H9 (cell line): ENCODE measurements at regions not wholly inside any gene's neighbourhood (a gene's known extent, or its start where the extent isn't known, plus 50 kb on each side); places are given as distances from the start of the nearest gene placed in this dataset.

Experiments used
- DNase-seq: peaks from one replicate; pipeline ENCODE4 v3.0.0-alpha.2; 2017
- H2AFZ ChIP-seq: one replicate; pipeline ENCODE4 v1.6.1; 2013; ENCODE audit warnings: mild to moderate bottlenecking, low read length, control low read depth, moderate library complexity
- H2AK5ac ChIP-seq: 2 replicates; pipeline ENCODE4 v1.6.1; 2013; ENCODE audit warnings: low read length, control low read depth, mixed read lengths; ENCODE audit not compliant: insufficient read length
- H2BK120ac ChIP-seq: one replicate; pipeline ENCODE4 v1.6.1; 2013; ENCODE audit warnings: low read depth, mild to moderate bottlenecking, low read length, control low read depth, inconsistent platforms; ENCODE audit not compliant: poor library complexity, severe bottlenecking
- H2BK12ac ChIP-seq: 2 replicates; pipeline ENCODE4 v1.6.1; 2013; ENCODE audit warnings: low read length, control low read depth, mixed read lengths, low read depth; ENCODE audit not compliant: insufficient read length
- H2BK15ac ChIP-seq: 2 replicates; pipeline ENCODE4 v1.6.1; 2013; ENCODE audit warnings: low read depth, low read length, control low read depth
- H2BK20ac ChIP-seq: one replicate; pipeline ENCODE4 v1.6.1; 2013; ENCODE audit warnings: low read depth, mild to moderate bottlenecking, low read length, control low read depth, inconsistent platforms; ENCODE audit not compliant: poor library complexity, severe bottlenecking
- H2BK5ac ChIP-seq: 2 replicates; pipeline ENCODE4 v1.6.1; 2013; ENCODE audit warnings: low read length, control low read depth, mixed read lengths; ENCODE audit not compliant: insufficient read length
- H3K14ac ChIP-seq: 2 replicates; pipeline ENCODE4 v1.6.1; 2013; ENCODE audit warnings: low read length, control low read depth; ENCODE audit not compliant: insufficient read depth
- H3K18ac ChIP-seq: 2 replicates; pipeline ENCODE4 v1.6.1; 2013; ENCODE audit warnings: low read depth, mild to moderate bottlenecking, mixed read lengths, low read length, control low read depth; ENCODE audit not compliant: insufficient read length
- H3K23ac ChIP-seq: 2 replicates; pipeline ENCODE4 v1.6.1; 2013; ENCODE audit warnings: low read length, control low read depth, mixed read lengths, low read depth; ENCODE audit not compliant: insufficient read length
- H3K23me2 ChIP-seq: 2 replicates; pipeline ENCODE4 v1.6.1; 2013; ENCODE audit warnings: low read depth, mild to moderate bottlenecking, mixed read lengths, low read length, control low read depth; ENCODE audit not compliant: insufficient read length, poor library complexity, severe bottlenecking
- H3K27ac ChIP-seq: 2 replicates; pipeline ENCODE4 v1.5.1; 2013; ENCODE audit warnings: low read length, control low read depth, mixed read lengths, low read depth; ENCODE audit not compliant: insufficient read length
- H3K27me3 ChIP-seq: 2 replicates; pipeline ENCODE4 v1.6.1; 2013; ENCODE audit warnings: low read length, control low read depth, inconsistent platforms; ENCODE audit not compliant: insufficient read depth
- H3K4ac ChIP-seq: 2 replicates; pipeline ENCODE4 v1.6.1; 2013; ENCODE audit warnings: low read depth, mild to moderate bottlenecking, control low read depth, inconsistent platforms, low read length, moderate library complexity
- H3K4me1 ChIP-seq: 2 replicates; pipeline ENCODE4 v1.6.1; 2013; ENCODE audit warnings: low read length, control low read depth, inconsistent platforms; ENCODE audit not compliant: insufficient read depth
- H3K4me2 ChIP-seq: 2 replicates; pipeline ENCODE4 v1.6.1; 2013; ENCODE audit warnings: low read length, control low read depth, mixed read lengths; ENCODE audit not compliant: insufficient read length, insufficient read depth
- H3K56ac ChIP-seq: 2 replicates; pipeline ENCODE4 v1.6.1; 2013; ENCODE audit warnings: low read depth, mild to moderate bottlenecking, mixed read lengths, low read length, control low read depth; ENCODE audit not compliant: insufficient read length
- H3K79me1 ChIP-seq: 2 replicates; pipeline ENCODE4 v1.6.1; 2013; ENCODE audit warnings: low read depth, mild to moderate bottlenecking, moderate library complexity, low read length, control low read depth, inconsistent platforms; ENCODE audit not compliant: insufficient read depth, poor library complexity, severe bottlenecking
- H3K79me2 ChIP-seq: 2 replicates; pipeline ENCODE4 v1.6.1; 2013; ENCODE audit warnings: low read length, control low read depth, inconsistent platforms; ENCODE audit not compliant: insufficient read depth
- H3K9ac ChIP-seq: 2 replicates; pipeline ENCODE4 v1.6.1; 2013; ENCODE audit warnings: low read length, control low read depth, mixed read lengths; ENCODE audit not compliant: insufficient read length; ENCODE audit errors: extremely low read depth
- H3K9me3 ChIP-seq: one replicate; pipeline ENCODE4 v1.6.1; 2013; ENCODE audit warnings: low read depth, low read length, inconsistent platforms; ENCODE audit not compliant: control insufficient read depth
- H3T11ph ChIP-seq: one replicate; pipeline ENCODE4 v1.6.1; 2013; ENCODE audit warnings: mild to moderate bottlenecking, low read length, control low read depth, inconsistent platforms
- H4K20me1 ChIP-seq: one replicate; pipeline ENCODE4 v1.6.1; 2013; ENCODE audit not compliant: control insufficient read depth, insufficient read length, insufficient read depth
- H4K5ac ChIP-seq: 2 replicates; pipeline ENCODE4 v1.6.1; 2013; ENCODE audit warnings: low read depth, mild to moderate bottlenecking, mixed read lengths, low read length, control low read depth; ENCODE audit not compliant: insufficient read length
- H4K8ac ChIP-seq: replicated peaks from 2 replicates; pipeline ENCODE4 v1.6.1; 2013; ENCODE audit warnings: low read length, control low read depth, mixed read lengths, low read depth; ENCODE audit not compliant: insufficient read length
- H4K91ac ChIP-seq: 2 replicates; pipeline ENCODE4 v1.6.1; 2013; ENCODE audit warnings: low read depth, mild to moderate bottlenecking, moderate library complexity, mixed read lengths, low read length, control low read depth; ENCODE audit not compliant: insufficient read length
- H3K27ac Mint-ChIP-seq, 3 experiments: 2 replicates in 2 of 3; 3 replicates in 1 of 3; pipeline ENCODE4 v1.8.0; 2020 to 2021; ENCODE audit warnings: mixed read lengths in 3 of 3, mild to moderate bottlenecking in 1 of 3, moderate library complexity in 1 of 3
- H3K27me3 Mint-ChIP-seq: 2 replicates; pipeline ENCODE4 v1.8.0; 2021; ENCODE audit warnings: low read depth, mild to moderate bottlenecking, moderate library complexity, mixed read lengths
- H3K36me3 Mint-ChIP-seq, 3 experiments: 2 replicates in 2 of 3; 3 replicates in 1 of 3; pipeline ENCODE4 v1.8.0; 2020 to 2021; ENCODE audit warnings: low read depth in 3 of 3, mixed read lengths in 3 of 3; ENCODE audit not compliant: insufficient read depth in 1 of 3
- H3K4me1 Mint-ChIP-seq, 2 experiments: 2 replicates each; pipeline ENCODE4 v1.8.0; 2020; ENCODE audit warnings: mixed read lengths in 2 of 2
- H3K4me3 Mint-ChIP-seq, 2 experiments: 2 replicates in 1 of 2; 3 replicates in 1 of 2; pipeline ENCODE4 v1.8.0; 2020 to 2021; ENCODE audit warnings: mild to moderate bottlenecking in 2 of 2, mixed read lengths in 2 of 2, moderate library complexity in 1 of 2
- H3K9me3 Mint-ChIP-seq, 2 experiments: 2 replicates in 1 of 2; 3 replicates in 1 of 2; pipeline ENCODE4 v1.8.0; 2020; ENCODE audit warnings: mild to moderate bottlenecking in 2 of 2, mixed read lengths in 2 of 2, moderate library complexity in 1 of 2
- WGBS: extraction: QIAGEN DNeasy Blood & Tissue Kit; methylation state at CpG from one replicate; pipeline ENCODE4 v1.1.7; 2013; ENCODE audit warnings: missing lambda C conversion rate, low lambda C conversion rate, mixed read lengths; ENCODE audit not compliant: insufficient read length; ENCODE audit errors: extremely low coverage; 5-methylcytosine and 5-hydroxymethylcytosine counted together
- TF ChIP-seq, protein P1 (sequence below): fragments of 200-600 bp; sonication (generic); conservative IDR thresholded peaks from 3 replicates; pipeline ENCODE4 v1.8.0; 2021; ENCODE audit warnings: antibody characterized with exemption, mild to moderate bottlenecking

DNA sequence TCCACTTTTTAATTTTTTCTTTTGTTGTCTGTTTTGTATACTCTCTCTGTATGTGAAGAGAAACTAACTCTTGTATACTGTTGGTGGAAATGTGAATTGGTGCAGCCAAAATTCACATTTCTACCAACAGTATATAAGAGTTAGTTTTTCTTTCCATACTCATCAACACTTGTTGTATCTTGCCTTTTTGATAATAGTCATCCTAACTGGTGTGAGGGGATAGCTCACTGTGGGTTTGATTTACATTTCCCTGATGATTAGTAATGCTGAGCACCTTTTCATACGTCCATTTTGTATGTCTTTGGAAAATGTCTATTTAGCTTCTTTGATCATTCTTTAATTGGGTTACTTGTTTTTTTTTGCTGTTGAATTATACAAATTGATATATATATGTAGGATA is 375.5 kb upstream of the IGFBP3 start:
- Histone ChIP-seq H2AK5ac (no peak overlapping the region), H3K27ac (no peak overlapping the region), H2BK120ac (no peak overlapping the region), H2BK15ac (no peak overlapping the region), H3K4ac (no peak overlapping the region), H4K5ac (no peak overlapping the region), H3K4me1 (no peaks in the 10 kb centered on the region), H3T11ph (no peak overlapping the region), H2AFZ (no peak overlapping the region), H2BK12ac (no peak overlapping the region), H3K23me2 (no peaks in the 10 kb centered on the region), H3K14ac (no peak overlapping the region), H3K9ac (no peak overlapping the region), H3K79me2 (no peaks in the 10 kb centered on the region), H3K27me3 (no peaks in the 10 kb centered on the region), H3K4me2 (no peak overlapping the region), H4K20me1 (no peaks in the 10 kb centered on the region), H2BK20ac (no peak overlapping the region), H4K8ac (no peak overlapping the region), H2BK5ac (no peak overlapping the region), H3K9me3 (no peaks in the 10 kb centered on the region), H3K18ac (no peak overlapping the region), H3K56ac (no peak overlapping the region), H3K23ac (no peak overlapping the region), H4K91ac (no peak overlapping the region), H3K79me1 (no peaks in the 10 kb centered on the region)
- Mint-ChIP-seq H3K4me1 (peaks cover 0 to 3% of the 10 kb centered on the region in 2 experiments; a peak in 1 of 4 replicates), H3K27ac (no peak overlapping the region), H3K36me3 (peaks cover 0 to 18% (median 6%) of the 10 kb centered on the region in 3 experiments; a peak in 4 of 7 replicates), H3K27me3 (no peaks in the 10 kb centered on the region), H3K4me3 (no peak overlapping the region), H3K9me3 (peaks cover 19 to 22% of the 10 kb centered on the region in 2 experiments)
- DNase-seq: no peak
- TF ChIP-seq, protein P1, sequence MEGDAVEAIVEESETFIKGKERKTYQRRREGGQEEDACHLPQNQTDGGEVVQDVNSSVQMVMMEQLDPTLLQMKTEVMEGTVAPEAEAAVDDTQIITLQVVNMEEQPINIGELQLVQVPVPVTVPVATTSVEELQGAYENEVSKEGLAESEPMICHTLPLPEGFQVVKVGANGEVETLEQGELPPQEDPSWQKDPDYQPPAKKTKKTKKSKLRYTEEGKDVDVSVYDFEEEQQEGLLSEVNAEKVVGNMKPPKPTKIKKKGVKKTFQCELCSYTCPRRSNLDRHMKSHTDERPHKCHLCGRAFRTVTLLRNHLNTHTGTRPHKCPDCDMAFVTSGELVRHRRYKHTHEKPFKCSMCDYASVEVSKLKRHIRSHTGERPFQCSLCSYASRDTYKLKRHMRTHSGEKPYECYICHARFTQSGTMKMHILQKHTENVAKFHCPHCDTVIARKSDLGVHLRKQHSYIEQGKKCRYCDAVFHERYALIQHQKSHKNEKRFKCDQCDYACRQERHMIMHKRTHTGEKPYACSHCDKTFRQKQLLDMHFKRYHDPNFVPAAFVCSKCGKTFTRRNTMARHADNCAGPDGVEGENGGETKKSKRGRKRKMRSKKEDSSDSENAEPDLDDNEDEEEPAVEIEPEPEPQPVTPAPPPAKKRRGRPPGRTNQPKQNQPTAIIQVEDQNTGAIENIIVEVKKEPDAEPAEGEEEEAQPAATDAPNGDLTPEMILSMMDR: no peak
- WGBS: no CpG with 5 or more reads among the region's 1 CpG
